HepG2 (cell line): ENCODE measurements at regions not wholly inside any gene's neighbourhood (a gene's known extent, or its start where the extent isn't known, plus 50 kb on each side); places are given as distances from the start of the nearest gene placed in this dataset.

Experiments
- ATAD3A ChIP-seq: sonication (generic); formaldehyde crosslinking; IDR thresholded peaks from 2 replicates; pipeline ENCODE4 v1.4.0; 2020; ENCODE audit warnings: missing genetic modification reagents
- FOSL1 ChIP-seq: sonication (generic); formaldehyde crosslinking; IDR thresholded peaks from 2 replicates; pipeline ENCODE4 v1.9.0; 2021; ENCODE audit warnings: missing genetic modification reagents, borderline replicate concordance
- GATA4 ChIP-seq: sonication (generic); IDR thresholded peaks from 2 replicates; pipeline ENCODE4 v1.6.1; 2016; ENCODE audit warnings: antibody characterized with exemption, low read depth, borderline replicate concordance
- GFI1 ChIP-seq: sonication (generic); formaldehyde crosslinking; IDR thresholded peaks from 2 replicates; pipeline ENCODE4 v1.5.0; 2020; ENCODE audit warnings: missing genetic modification reagents, mild to moderate bottlenecking, borderline replicate concordance
- HMGXB4 ChIP-seq, 2 experiments: sonication (generic) in 1 of 2; formaldehyde crosslinking in 1 of 2; IDR thresholded peaks; 2 replicates each; pipeline versions ENCODE4 v1.4.0 to v1.6.1; 2018 to 2020; ENCODE audit warnings: missing genetic modification reagents in 2 of 2, borderline replicate concordance in 1 of 2, low read depth in 1 of 2, mild to moderate bottlenecking in 1 of 2, missing biosample characterization in 1 of 2
- HNF1A ChIP-seq, 2 experiments: sonication (generic) in 1 of 2; formaldehyde crosslinking in 1 of 2; IDR thresholded peaks; 2 replicates each; pipeline versions ENCODE4 v1.4.0 to v1.6.1; 2016 to 2020; ENCODE audit warnings: borderline replicate concordance in 1 of 2, low read depth in 1 of 2, mild to moderate bottlenecking in 1 of 2, missing genetic modification reagents in 1 of 2
- HOXA5 ChIP-seq: sonication (generic); formaldehyde crosslinking; IDR thresholded peaks from 2 replicates; pipeline ENCODE4 v1.4.0; 2020; ENCODE audit warnings: missing genetic modification reagents
- MED8 ChIP-seq: sonication (generic); formaldehyde crosslinking; IDR thresholded peaks from 2 replicates; pipeline ENCODE4 v1.8.1; 2023; ENCODE audit warnings: mild to moderate bottlenecking, missing genetic modification reagents; ENCODE audit not compliant: insufficient replicate concordance
- MIER3 ChIP-seq: IDR thresholded peaks from 2 replicates; pipeline ENCODE4 v1.6.1; 2016; ENCODE audit warnings: missing compliant biosample characterization, borderline replicate concordance
- MXI1 ChIP-seq: IDR thresholded peaks from 3 replicates; pipeline ENCODE4 v1.6.1; 2012; ENCODE audit warnings: low read depth, low read length, inconsistent platforms, borderline replicate concordance
- NONO ChIP-seq, 2 experiments: fragments of 450-650 bp in 1 of 2; sonication (generic) in 1 of 2; formaldehyde crosslinking in 1 of 2; IDR thresholded peaks in 1 of 2; conservative IDR thresholded peaks in 1 of 2; 2 replicates each; pipeline versions ENCODE4 v1.6.1 to v1.8.0; 2017 to 2022; ENCODE audit warnings: mild to moderate bottlenecking in 1 of 2, missing genetic modification reagents in 1 of 2, moderate library complexity in 1 of 2
- NR2F1 ChIP-seq, 2 experiments: fragments of 450-650 bp in 1 of 2; formaldehyde crosslinking in 1 of 2; IDR thresholded peaks; 2 replicates each; pipeline versions ENCODE4 v1.5.0 to v1.6.1; 2016 to 2020; ENCODE audit warnings: mild to moderate bottlenecking in 1 of 2, missing compliant biosample characterization in 1 of 2, missing genetic modification reagents in 1 of 2, moderate library complexity in 1 of 2
- TBX2 ChIP-seq: sonication (generic); formaldehyde crosslinking; IDR thresholded peaks from 2 replicates; pipeline ENCODE4 v1.5.0; 2020; ENCODE audit warnings: missing genetic modification reagents, mild to moderate bottlenecking, borderline replicate concordance
- THAP11 ChIP-seq: IDR thresholded peaks from 2 replicates; pipeline ENCODE4 v1.6.1; 2016; ENCODE audit warnings: missing biosample characterization, missing genetic modification reagents
- ZNF101 ChIP-seq: sonication (generic); formaldehyde crosslinking; IDR thresholded peaks from 2 replicates; pipeline ENCODE4 v1.4.0; 2020; ENCODE audit warnings: mild to moderate bottlenecking, low read depth, missing genetic modification reagents, borderline replicate concordance
- ZNF335 ChIP-seq: sonication (generic); formaldehyde crosslinking; IDR thresholded peaks from 2 replicates; pipeline ENCODE4 v1.4.0; 2020; ENCODE audit warnings: missing genetic modification reagents
- ZNF800 ChIP-seq: sonication (generic); formaldehyde crosslinking; IDR thresholded peaks from 2 replicates; pipeline ENCODE4 v1.4.0; 2020; ENCODE audit warnings: missing genetic modification reagents
- ZSCAN21 ChIP-seq: sonication (generic); formaldehyde crosslinking; IDR thresholded peaks from 2 replicates; pipeline ENCODE4 v1.8.0; 2022; ENCODE audit warnings: mild to moderate bottlenecking, missing genetic modification reagents, moderate library complexity, borderline replicate concordance
- ZSCAN22 ChIP-seq: sonication (generic); formaldehyde crosslinking; IDR thresholded peaks from 2 replicates; pipeline ENCODE4 v1.4.0; 2020; ENCODE audit warnings: mild to moderate bottlenecking, missing genetic modification reagents
- ZSCAN31 ChIP-seq: sonication (generic); formaldehyde crosslinking; IDR thresholded peaks from 2 replicates; pipeline ENCODE4 v1.5.0; 2020; ENCODE audit warnings: low read depth, mild to moderate bottlenecking, missing genetic modification reagents

- TF ChIP-seq ZSCAN21 (CRISPR knock-in tag) = peak; percentile 80; the same call in 1 of the 2 replicates
- TF ChIP-seq ZNF101 = peak; percentile 40; the same call in 1 of the 2 replicates
- 0 out of 2 replicates have a peak, but pooled peaks have one; percentile 45 for TF ChIP-seq HOXA5
- TF ChIP-seq MED8 (CRISPR knock-in tag) = peak; percentile 26
- peak; percentile 98 for TF ChIP-seq TBX2
- TF ChIP-seq FOSL1 (CRISPR knock-in tag) = peak; percentile 39; the same call in 1 of the 2 replicates
- TF ChIP-seq THAP11 = peak; percentile 80
- TF ChIP-seq ZNF335 (CRISPR knock-in tag) = no peak
- TF ChIP-seq HNF1A (IDR thresholded peaks at IDR 0.05; ENCODE audit: low read depth) = peak; percentile 85
- TF ChIP-seq HNF1A (CRISPR knock-in tag; IDR thresholded peaks at IDR 0.05; ENCODE audit: borderline replicate concordance) = peak; percentile 97; the same call in 1 of the 2 replicates
- TF ChIP-seq MIER3 (CRISPR knock-in tag) = peak; percentile 89; the same call in 1 of the 2 replicates
- no peak for TF ChIP-seq ZNF800 (CRISPR knock-in tag)
- TF ChIP-seq HMGXB4 (CRISPR knock-in tag; IDR thresholded peaks at IDR 0.05; ENCODE audit: borderline replicate concordance in 1 of 2, low read depth in 1 of 2) = peak; percentile 65 to 80; a peak in 2 of 4 replicates
- peak; percentile 38; the same call in 1 of the 3 replicates for TF ChIP-seq MXI1
- no peak for TF ChIP-seq NONO (IDR thresholded peaks at IDR 0.05)
- peak; percentile 83 for TF ChIP-seq NONO (CRISPR knock-in tag; conservative IDR thresholded peaks at IDR 0.05)
- TF ChIP-seq ZSCAN22 = 0 out of 2 replicates have a peak, but pooled peaks have one; percentile 60
- no peak for TF ChIP-seq ATAD3A (CRISPR knock-in tag)
- peak; percentile 71 for TF ChIP-seq ZSCAN31 (CRISPR knock-in tag)
- TF ChIP-seq GFI1 = peak; percentile 93
- TF ChIP-seq NR2F1 (CRISPR knock-in tag; IDR thresholded peaks at IDR 0.05) = peak; percentile 43 to 55; a peak in 2 of 4 replicates
- peak; percentile 100 for TF ChIP-seq GATA4
Measured at GRCh38 chr20:53800883-53801604, 207.4 kb upstream of the ZNF217 start (continued).
